ENCODE measurements at regions not wholly inside any gene's neighbourhood (a gene's known extent, or its start where the extent isn't known, plus 50 kb on each side); places are given as distances from the start of the nearest gene placed in this dataset.

DNA sequence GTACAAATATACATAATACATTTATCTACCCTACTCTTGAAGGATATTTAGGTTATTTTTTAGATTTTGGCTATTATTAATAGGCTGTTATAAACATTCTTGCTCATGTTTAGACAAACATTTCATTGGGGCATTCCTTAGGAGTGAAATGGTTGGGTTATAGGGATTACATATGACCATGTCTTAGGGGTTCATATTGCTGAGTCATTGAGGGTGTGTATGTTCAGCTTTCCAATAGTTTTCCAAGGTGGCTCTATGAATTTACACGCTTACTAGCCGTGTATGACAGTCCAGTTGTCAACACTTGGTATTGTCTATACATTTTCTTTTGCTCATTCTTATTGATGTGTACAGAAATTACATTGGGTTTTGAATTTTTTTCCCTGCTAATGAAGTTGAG is 125.8 kb downstream of the OXSM start:
- 0% methylated on average over 2 of the region's 2 CpGs for WGBS (ENCODE audit: low lambda C conversion rate)
- intact Hi-C loops (cut with micrococcal nuclease; ENCODE audit: unreplicated experiment) = no loop called here
- Histone ChIP-seq H3K27me3 (ENCODE audit: control insufficient read depth in 1 of 2, insufficient read depth in 2 of 2, low read length in 2 of 2) (no peaks in the 10 kb centered on the region), H3K4me2 (ENCODE audit: low read depth, low read length) (no peak overlapping the region), H3K36me3 (replicated peaks in 1 of 2; ENCODE audit: control insufficient read depth in 1 of 2, insufficient read depth in 2 of 2, low read length in 2 of 2) (no peaks in the 10 kb centered on the region), H3K9ac (ENCODE audit: insufficient read depth, low read depth, low read length) (no peak overlapping the region), H2AFZ (ENCODE audit: low read length) (no peak overlapping the region), H3K27ac (ENCODE audit: extremely low read length, insufficient read depth, low read length) (no peak overlapping the region), H3K9me3 (ENCODE audit: low read length) (no peaks in the 10 kb centered on the region), H3K4me3 (replicated peaks in 1 of 3; ENCODE audit: insufficient read depth in 1 of 3, low read depth in 2 of 3, low read length in 3 of 3) (no peak overlapping the region), H3K79me2 (ENCODE audit: insufficient read depth, low read length) (no peaks in the 10 kb centered on the region), H3K4me1 (ENCODE audit: insufficient read depth, low read length) (no peaks in the 10 kb centered on the region), H4K20me1 (ENCODE audit: insufficient read depth, low read length) (no peaks in the 10 kb centered on the region)
- no peak for FAIRE-seq
- POLR2A ChIA-PET = no interaction called here
- in situ Hi-C loops (cut with HindIII; ENCODE audit: extremely low pct_ligation_motif_present, low pct_unique_long_range_greater_than_20kb) = no loop called here
- TF ChIP-seq KLF6 (CRISPR knock-in tag; IDR thresholded peaks at IDR 0.05) = no peak
- no peak for TF ChIP-seq TERF1 (CRISPR knock-in tag; IDR thresholded peaks at IDR 0.05)
- peak; percentile 80 for TF ChIP-seq NFE2L2 (IDR thresholded peaks at IDR 0.05; ENCODE audit: low read length)
- TF ChIP-seq MAFF (IDR thresholded peaks at IDR 0.05; ENCODE audit: low read depth, low read length) = 0 out of 2 replicates have a peak, but pooled peaks have one; percentile 2
- no peak for ATAC-seq
- CTCF ChIA-PET (ENCODE audit: low intra/inter-chr PET ratio, low total read pairs) = no interaction called here
- DNase-seq (ENCODE audit: low spot score) = no peak
- BruUV-seq (replicated peaks) = no TSS peak

GRCh38 chr3:25916321-25916720 is 126.4 kb downstream of the OXSM start:
- Histone ChIP-seq H3K4me1 (ENCODE audit: insufficient read depth, low read length) (no peaks in the 10 kb centered on the region), H3K79me2 (ENCODE audit: insufficient read depth, low read length) (no peaks in the 10 kb centered on the region), H3K4me3 (replicated peaks in 1 of 3; ENCODE audit: insufficient read depth in 1 of 3, low read depth in 2 of 3, low read length in 3 of 3) (no peak overlapping the region), H3K27me3 (ENCODE audit: control insufficient read depth in 1 of 2, insufficient read depth in 2 of 2, low read length in 2 of 2) (no peaks in the 10 kb centered on the region), H3K9ac (ENCODE audit: insufficient read depth, low read depth, low read length) (no peak overlapping the region), H3K4me2 (ENCODE audit: low read depth, low read length) (no peak overlapping the region), H3K9me3 (ENCODE audit: low read length) (no peaks in the 10 kb centered on the region), H3K27ac (ENCODE audit: extremely low read length, insufficient read depth, low read length) (no peak overlapping the region), H4K20me1 (ENCODE audit: insufficient read depth, low read length) (no peaks in the 10 kb centered on the region), H2AFZ (ENCODE audit: low read length) (no peak overlapping the region), H3K36me3 (replicated peaks in 1 of 2; ENCODE audit: control insufficient read depth in 1 of 2, insufficient read depth in 2 of 2, low read length in 2 of 2) (no peaks in the 10 kb centered on the region)
- ChIA-PET POLR2A (no interaction called here), CTCF (ENCODE audit: low intra/inter-chr PET ratio, low total read pairs) (no interaction called here)
- ATAC-seq (no peak), FAIRE-seq (no peak), DNase-seq (ENCODE audit: low spot score) (no peak)
- intact Hi-C loops (cut with micrococcal nuclease; ENCODE audit: unreplicated experiment) (no loop called here), in situ Hi-C loops (cut with HindIII; ENCODE audit: extremely low pct_ligation_motif_present, low pct_unique_long_range_greater_than_20kb) (no loop called here)
- no TSS peak for BruUV-seq (replicated peaks)
- TF ChIP-seq, protein P1, sequence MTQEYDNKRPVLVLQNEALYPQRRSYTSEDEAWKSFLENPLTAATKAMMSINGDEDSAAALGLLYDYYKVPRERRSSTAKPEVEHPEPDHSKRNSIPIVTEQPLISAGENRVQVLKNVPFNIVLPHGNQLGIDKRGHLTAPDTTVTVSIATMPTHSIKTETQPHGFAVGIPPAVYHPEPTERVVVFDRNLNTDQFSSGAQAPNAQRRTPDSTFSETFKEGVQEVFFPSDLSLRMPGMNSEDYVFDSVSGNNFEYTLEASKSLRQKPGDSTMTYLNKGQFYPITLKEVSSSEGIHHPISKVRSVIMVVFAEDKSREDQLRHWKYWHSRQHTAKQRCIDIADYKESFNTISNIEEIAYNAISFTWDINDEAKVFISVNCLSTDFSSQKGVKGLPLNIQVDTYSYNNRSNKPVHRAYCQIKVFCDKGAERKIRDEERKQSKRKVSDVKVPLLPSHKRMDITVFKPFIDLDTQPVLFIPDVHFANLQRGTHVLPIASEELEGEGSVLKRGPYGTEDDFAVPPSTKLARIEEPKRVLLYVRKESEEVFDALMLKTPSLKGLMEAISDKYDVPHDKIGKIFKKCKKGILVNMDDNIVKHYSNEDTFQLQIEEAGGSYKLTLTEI (CRISPR knock-in tag; conservative IDR thresholded peaks at IDR 0.05) = no peak
- TF ChIP-seq ZNF382 (CRISPR knock-in tag; IDR thresholded peaks at IDR 0.05; ENCODE audit: borderline replicate concordance) (no peak), EED (CRISPR knock-in tag; IDR thresholded peaks at IDR 0.05) (no peak), SMC3 (IDR thresholded peaks at IDR 0.05; ENCODE audit: low read length) (no peak), ZSCAN20 (CRISPR knock-in tag; IDR thresholded peaks at IDR 0.05; ENCODE audit: borderline replicate concordance) (no peak), HNRNPLL (IDR thresholded peaks at IDR 0.05; ENCODE audit: low read depth, low read length, poor library complexity, severe bottlenecking) (no peak), JUND (CRISPR knock-in tag; IDR thresholded peaks at IDR 0.05) (no peak), ZNF761 (CRISPR knock-in tag; conservative IDR thresholded peaks at IDR 0.05) (no peak), SMAD3 (CRISPR knock-in tag; IDR thresholded peaks at IDR 0.05) (no peak), SRSF1 (optimal IDR thresholded peaks at IDR 0.05; ENCODE audit: low read depth, low read length) (no peak), HDAC2 (CRISPR knock-in tag; IDR thresholded peaks at IDR 0.05) (no peak)
- TF ChIP-seq, protein P2, sequence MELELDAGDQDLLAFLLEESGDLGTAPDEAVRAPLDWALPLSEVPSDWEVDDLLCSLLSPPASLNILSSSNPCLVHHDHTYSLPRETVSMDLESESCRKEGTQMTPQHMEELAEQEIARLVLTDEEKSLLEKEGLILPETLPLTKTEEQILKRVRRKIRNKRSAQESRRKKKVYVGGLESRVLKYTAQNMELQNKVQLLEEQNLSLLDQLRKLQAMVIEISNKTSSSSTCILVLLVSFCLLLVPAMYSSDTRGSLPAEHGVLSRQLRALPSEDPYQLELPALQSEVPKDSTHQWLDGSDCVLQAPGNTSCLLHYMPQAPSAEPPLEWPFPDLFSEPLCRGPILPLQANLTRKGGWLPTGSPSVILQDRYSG (CRISPR knock-in tag; IDR thresholded peaks at IDR 0.05) = no peak
- WGBS (ENCODE audit: low lambda C conversion rate) = 6% methylated on average over 1 of the region's 1 CpG

All from HepG2 (cell line).